HS-5 (cell line): ENCODE measurements at regions not wholly inside any gene's neighbourhood (a gene's known extent, or its start where the extent isn't known, plus 50 kb on each side); places are given as distances from the start of the nearest gene placed in this dataset.
A peak's percentile ranks its signal among the peaks of the same experiment; 100 is the strongest.

Experiments
- DNase-seq: peaks from one replicate; pipeline ENCODE4 v3.0.0-alpha.2; 2012; ENCODE audit warnings: low read depth

DNA sequence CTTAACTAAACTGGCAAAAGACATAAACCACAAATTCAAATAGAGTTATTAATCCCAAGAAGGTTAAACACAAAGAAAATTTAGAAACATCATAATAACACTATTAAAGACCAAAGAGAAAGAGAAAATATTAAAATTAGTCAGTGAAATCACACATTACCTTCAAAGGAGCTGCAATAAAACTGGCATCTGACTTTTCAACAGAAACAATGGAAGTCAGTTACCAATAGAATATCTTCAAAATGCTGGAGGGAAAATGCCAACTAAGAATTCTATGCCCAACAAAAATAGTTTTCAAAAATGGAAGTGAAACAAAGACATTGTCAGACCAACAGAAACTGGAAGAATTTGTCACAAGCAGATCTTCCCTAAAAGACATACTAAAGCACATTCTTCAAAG is 68.7 kb upstream of the RNF7 start:
- DNase-seq = no peak

DNA sequence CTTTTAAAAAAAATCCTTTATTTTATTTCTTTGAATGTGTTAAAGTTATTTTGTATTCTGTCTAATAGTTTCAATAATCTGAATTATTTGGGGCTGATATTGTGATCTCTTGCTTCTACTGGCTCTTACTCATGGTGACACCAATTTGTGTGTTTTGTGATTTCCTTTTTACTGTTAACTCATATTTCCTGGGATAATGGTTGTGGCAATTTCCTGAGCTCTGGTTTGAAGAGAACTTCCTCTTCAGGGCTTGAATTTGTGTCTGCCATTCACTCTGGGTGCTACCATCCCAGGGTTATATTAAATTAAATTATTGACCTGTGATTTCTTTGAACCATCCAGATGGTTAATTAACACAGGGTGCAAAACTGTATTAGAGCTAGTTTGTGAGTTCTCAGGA is 60.4 kb upstream of the RNF7 start:
- DNase-seq = no peak

DNA sequence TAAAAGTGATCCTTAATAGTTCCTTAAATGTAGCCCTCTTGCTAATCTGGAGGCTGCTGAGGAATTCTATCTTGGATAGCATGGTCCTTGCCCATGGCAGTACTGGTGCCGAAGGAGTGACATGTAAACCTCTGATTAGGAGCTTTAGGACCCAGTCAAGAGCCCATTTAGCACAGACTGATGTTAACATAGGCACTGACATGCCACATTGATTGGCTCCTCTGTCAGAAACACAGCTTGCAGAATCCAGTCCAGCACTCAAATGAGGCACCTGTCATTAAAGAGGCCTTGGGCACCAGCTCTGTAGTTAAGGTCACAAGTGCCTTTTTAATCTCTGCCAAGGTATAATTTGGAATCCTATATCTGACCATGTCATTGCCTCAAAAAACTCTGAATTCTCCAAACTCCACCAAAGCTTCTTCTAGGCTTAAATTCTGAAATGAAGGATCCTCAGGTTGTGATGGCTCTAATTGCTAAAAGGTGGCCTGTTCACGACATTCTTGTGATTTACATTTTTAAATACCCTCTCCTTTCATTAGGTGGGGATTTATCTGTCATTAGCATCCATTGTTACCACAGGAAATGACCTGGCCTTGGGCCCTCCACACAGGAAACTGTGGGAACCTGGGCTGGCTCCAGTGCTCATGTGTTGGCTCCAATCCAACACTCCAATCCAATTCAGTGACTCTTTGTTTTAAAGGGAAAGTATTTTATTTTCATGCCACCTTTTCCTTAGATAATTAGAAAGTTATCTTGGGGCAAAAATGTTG is 57.3 kb upstream of the RNF7 start:
- peak; percentile 39 for DNase-seq

GRCh38 chr3:141681390-141681780 is 56.7 kb upstream of the RNF7 start:
- no peak for DNase-seq

DNA sequence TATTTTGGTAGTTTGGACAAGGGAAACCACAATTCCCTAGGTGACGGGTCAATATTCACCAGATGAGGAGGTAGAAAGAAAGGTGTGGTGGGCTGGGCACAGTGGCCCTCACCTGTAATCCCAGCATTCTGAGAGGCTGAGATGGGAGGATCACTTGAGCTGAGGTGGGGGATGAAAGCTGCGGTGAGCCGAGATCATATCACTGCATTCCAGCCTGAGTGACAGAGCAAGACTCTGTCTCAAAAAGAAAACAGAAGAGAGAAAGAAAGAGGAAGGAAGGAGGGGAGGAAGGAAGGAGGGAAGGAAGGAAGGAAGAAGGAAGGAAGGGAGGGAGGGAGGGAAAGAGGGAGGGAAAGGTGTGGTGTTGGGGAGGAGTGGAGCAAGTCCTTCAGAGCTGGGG is 56.1 kb upstream of the RNF7 start:
- DNase-seq = no peak

GRCh38 chr3:141682921-141683320 is 55.2 kb upstream of the RNF7 start:
- DNase-seq = no peak

GRCh38 chr3:141684758-141685157 is 53.3 kb upstream of the RNF7 start:
- DNase-seq = no peak

GRCh38 chr3:141686466-141687291 is 51.4 kb upstream of the RNF7 start:
- peak; percentile 64 for DNase-seq
